ENCODE measurements at regions not wholly inside any gene's neighbourhood (a gene's known extent, or its start where the extent isn't known, plus 50 kb on each side); places are given as distances from the start of the nearest gene placed in this dataset.

DNA sequence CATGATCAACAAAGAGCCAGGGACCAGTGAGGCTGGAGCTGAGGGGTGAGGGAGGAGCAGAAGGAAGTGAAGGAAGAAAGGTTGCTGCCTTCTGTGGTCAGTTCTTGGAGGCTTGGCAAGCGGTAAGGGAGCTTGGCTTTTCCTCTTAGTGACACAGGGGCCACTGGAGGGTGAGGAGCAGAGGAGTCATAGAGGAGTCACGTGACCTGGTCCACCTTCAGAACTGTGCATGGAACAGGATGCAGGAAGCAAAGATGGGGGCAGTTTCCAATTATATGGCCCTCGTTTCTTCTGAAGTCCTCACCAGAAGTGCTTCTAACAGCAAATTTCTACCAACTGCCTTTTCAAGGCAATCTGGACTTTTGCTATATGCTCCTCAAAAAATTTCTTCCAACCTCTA lies 326.9 kb upstream of the SMIM21 start:
- no peaks in the 10 kb centered on the region for H4K20me1 ChIP-seq (ENCODE audit: insufficient read depth, low read length)
- H3K36me3 ChIP-seq (ENCODE audit: insufficient read depth, low read length): no peaks in the 10 kb centered on the region
- no peak overlapping the region for H3K4me2 ChIP-seq (ENCODE audit: low read length)
- FAIRE-seq (no peak), DNase-seq (ENCODE audit: low read depth) (no peak)
- H3K4me3 Mint-ChIP-seq (ENCODE audit: unreplicated experiment): no peak overlapping the region
- no peak overlapping the region for H3K4me3 ChIP-seq (ENCODE audit: insufficient read depth, low read depth, low read length)
- no peaks in the 10 kb centered on the region for H3K4me1 ChIP-seq (ENCODE audit: insufficient read depth, low read length)
- peaks cover 7% of the 10 kb centered on the region for H3K27me3 Mint-ChIP-seq (ENCODE audit: low read depth, unreplicated experiment)
- no peaks in the 10 kb centered on the region for H3K9me3 ChIP-seq (ENCODE audit: insufficient read depth, low read depth, low read length)
- no peaks in the 10 kb centered on the region for H3K36me3 Mint-ChIP-seq (ENCODE audit: low read depth, unreplicated experiment)
- H3K27ac Mint-ChIP-seq (ENCODE audit: unreplicated experiment): no peak overlapping the region
- no peak overlapping the region for H3K9ac ChIP-seq (ENCODE audit: low read length)
- H2AFZ ChIP-seq (ENCODE audit: low read depth, low read length): no peak overlapping the region
- TF ChIP-seq EZH2 (IDR thresholded peaks at IDR 0.05; ENCODE audit: insufficient read depth, low read length) (no peak), CTCF (IDR thresholded peaks at IDR 0.05; ENCODE audit: insufficient read depth, low read depth, low read length) (no peak)
- H3K9me3 Mint-ChIP-seq (ENCODE audit: unreplicated experiment): no peaks in the 10 kb centered on the region
- H3K79me2 ChIP-seq (ENCODE audit: insufficient read depth, low read length): no peaks in the 10 kb centered on the region
- H3K4me1 Mint-ChIP-seq (ENCODE audit: low read depth, unreplicated experiment): no peaks in the 10 kb centered on the region
- no peak overlapping the region for H3K27ac ChIP-seq (ENCODE audit: low read depth, low read length)
- no peaks in the 10 kb centered on the region for H3K27me3 ChIP-seq (ENCODE audit: insufficient read depth, low read length)

DNA sequence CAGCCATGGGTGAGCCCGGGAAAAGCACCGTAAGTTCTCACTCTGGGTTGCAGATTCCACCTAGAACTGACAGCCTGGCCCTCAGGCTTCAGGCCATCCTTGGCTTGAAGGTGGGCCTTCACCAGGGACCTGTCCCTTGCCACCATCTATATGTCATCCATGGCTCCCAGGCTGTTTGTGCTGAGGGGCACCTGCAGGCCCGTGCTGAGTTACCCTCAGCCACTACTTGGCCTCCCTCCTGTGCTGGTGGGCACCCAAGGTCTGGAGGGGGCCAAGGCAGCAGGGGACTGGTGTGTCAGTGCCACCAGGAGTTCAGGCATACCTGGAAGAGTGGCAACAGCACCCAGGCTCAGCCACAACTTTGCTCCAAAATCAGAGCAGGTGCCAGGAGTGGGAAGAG lies 326.2 kb upstream of the SMIM21 start:
- Mint-ChIP-seq H3K27ac (ENCODE audit: unreplicated experiment) (no peak overlapping the region), H3K36me3 (ENCODE audit: low read depth, unreplicated experiment) (no peaks in the 10 kb centered on the region), H3K4me3 (ENCODE audit: unreplicated experiment) (no peak overlapping the region), H3K27me3 (ENCODE audit: low read depth, unreplicated experiment) (peaks cover 7% of the 10 kb centered on the region), H3K9me3 (ENCODE audit: unreplicated experiment) (no peaks in the 10 kb centered on the region), H3K4me1 (ENCODE audit: low read depth, unreplicated experiment) (no peaks in the 10 kb centered on the region)
- no peaks in the 10 kb centered on the region for H3K9me3 ChIP-seq (ENCODE audit: insufficient read depth, low read depth, low read length)
- H3K36me3 ChIP-seq (ENCODE audit: insufficient read depth, low read length): no peaks in the 10 kb centered on the region
- no peaks in the 10 kb centered on the region for H4K20me1 ChIP-seq (ENCODE audit: insufficient read depth, low read length)
- no peak overlapping the region for H3K4me2 ChIP-seq (ENCODE audit: low read length)
- TF ChIP-seq EZH2 (IDR thresholded peaks at IDR 0.05; ENCODE audit: insufficient read depth, low read length) (no peak), CTCF (IDR thresholded peaks at IDR 0.05; ENCODE audit: insufficient read depth, low read depth, low read length) (no peak)
- FAIRE-seq (no peak), DNase-seq (ENCODE audit: low read depth) (no peak)
- H3K4me3 ChIP-seq (ENCODE audit: insufficient read depth, low read depth, low read length): no peak overlapping the region
- H3K9ac ChIP-seq (ENCODE audit: low read length): no peak overlapping the region
- H3K79me2 ChIP-seq (ENCODE audit: insufficient read depth, low read length): no peaks in the 10 kb centered on the region
- no peaks in the 10 kb centered on the region for H3K27me3 ChIP-seq (ENCODE audit: insufficient read depth, low read length)
- no peaks in the 10 kb centered on the region for H3K4me1 ChIP-seq (ENCODE audit: insufficient read depth, low read length)
- no peak overlapping the region for H2AFZ ChIP-seq (ENCODE audit: low read depth, low read length)
- H3K27ac ChIP-seq (ENCODE audit: low read depth, low read length): no peak overlapping the region

GRCh38 chr18:75752740-75753263 lies 325.3 kb upstream of the SMIM21 start:
- Histone ChIP-seq H2AFZ (ENCODE audit: low read depth, low read length) (no peak overlapping the region), H3K4me1 (ENCODE audit: insufficient read depth, low read length) (no peaks in the 10 kb centered on the region), H3K79me2 (ENCODE audit: insufficient read depth, low read length) (no peaks in the 10 kb centered on the region), H3K27ac (ENCODE audit: low read depth, low read length) (no peak overlapping the region), H3K36me3 (ENCODE audit: insufficient read depth, low read length) (no peaks in the 10 kb centered on the region), H3K9me3 (ENCODE audit: insufficient read depth, low read depth, low read length) (no peaks in the 10 kb centered on the region), H4K20me1 (ENCODE audit: insufficient read depth, low read length) (no peaks in the 10 kb centered on the region), H3K9ac (ENCODE audit: low read length) (no peak overlapping the region), H3K4me2 (ENCODE audit: low read length) (no peak overlapping the region), H3K4me3 (ENCODE audit: insufficient read depth, low read depth, low read length) (no peak overlapping the region), H3K27me3 (ENCODE audit: insufficient read depth, low read length) (no peaks in the 10 kb centered on the region)
- no peak for DNase-seq (ENCODE audit: low read depth)
- H3K4me3 Mint-ChIP-seq (ENCODE audit: unreplicated experiment): no peak overlapping the region
- H3K27me3 Mint-ChIP-seq (ENCODE audit: low read depth, unreplicated experiment): peaks cover 7% of the 10 kb centered on the region
- FAIRE-seq: no peak
- H3K4me1 Mint-ChIP-seq (ENCODE audit: low read depth, unreplicated experiment): no peaks in the 10 kb centered on the region
- H3K27ac Mint-ChIP-seq (ENCODE audit: unreplicated experiment): no peak overlapping the region
- H3K36me3 Mint-ChIP-seq (ENCODE audit: low read depth, unreplicated experiment): no peaks in the 10 kb centered on the region
- H3K9me3 Mint-ChIP-seq (ENCODE audit: unreplicated experiment): no peaks in the 10 kb centered on the region
- TF ChIP-seq EZH2 (IDR thresholded peaks at IDR 0.05; ENCODE audit: insufficient read depth, low read length) (no peak), CTCF (IDR thresholded peaks at IDR 0.05; ENCODE audit: insufficient read depth, low read depth, low read length) (no peak)

Data from astrocyte (in vitro differentiated cells and primary cell).